Mucosa of rectum (tissue), 2 donors: ENCODE measurements at regions not wholly inside any gene's neighbourhood (a gene's known extent, or its start where the extent isn't known, plus 50 kb on each side); places are given as distances from the start of the nearest gene placed in this dataset.
"Not testable (repeated sequence)": the region's sequence is repeated elsewhere in the genome, so short reads cannot be mapped to it uniquely, and the experiment has no call there.

ENCODE experiments used
- H3K27ac ChIP-seq, 2 donors: one replicate each; pipeline ENCODE4 v1.7.0; 2013; ENCODE audit warnings: inconsistent platforms in 2 of 2, low read depth in 2 of 2, low read length in 2 of 2
- H3K27me3 ChIP-seq, 2 donors: one replicate each; pipeline ENCODE4 v1.7.0; 2013; ENCODE audit warnings: low read length in 2 of 2; ENCODE audit not compliant: control insufficient read depth in 2 of 2, insufficient read depth in 2 of 2
- H3K36me3 ChIP-seq, 2 donors: one replicate each; pipeline ENCODE4 v1.7.0; 2013; ENCODE audit warnings: low read length in 2 of 2; ENCODE audit not compliant: control insufficient read depth in 2 of 2, insufficient read depth in 2 of 2
- H3K4me1 ChIP-seq, 2 donors: one replicate each; pipeline ENCODE4 v1.7.0; 2013; ENCODE audit warnings: low read length in 2 of 2, mild to moderate bottlenecking in 1 of 2; ENCODE audit not compliant: control insufficient read depth in 2 of 2, insufficient read depth in 2 of 2
- H3K4me3 ChIP-seq, 2 donors: one replicate each; pipeline ENCODE4 v1.7.0; 2013; ENCODE audit warnings: low read length in 2 of 2
- H3K9ac ChIP-seq, 2 donors: one replicate each; pipeline ENCODE4 v1.7.0; 2013; ENCODE audit warnings: low read length in 2 of 2, low read depth in 1 of 2, mild to moderate bottlenecking in 1 of 2
- H3K9me3 ChIP-seq, 2 donors: one replicate each; pipeline ENCODE4 v1.7.0; 2013; ENCODE audit warnings: low read length in 2 of 2; ENCODE audit not compliant: control insufficient read depth in 2 of 2
- donor health status: healthy.
- donor health status: Normal muscosa, but diverticular disease.

GRCh38 chr16:51989637-51990230 lies 557.2 kb downstream of the TOX3 start:
- no peaks in the 10 kb centered on the region for H3K36me3 ChIP-seq
- H3K27ac ChIP-seq: no peak overlapping the region
- H3K27me3 ChIP-seq: no peaks in the 10 kb centered on the region
- H3K4me1 ChIP-seq: no peaks in the 10 kb centered on the region
- no peak overlapping the region for H3K4me3 ChIP-seq
- no peak overlapping the region for H3K9ac ChIP-seq
- no peaks in the 10 kb centered on the region for H3K9me3 ChIP-seq

GRCh38 chr16:51988977-51989376 lies 558.0 kb downstream of the TOX3 start:
- H3K9ac ChIP-seq: no peak overlapping the region
- no peak overlapping the region for H3K27ac ChIP-seq
- H3K4me3 ChIP-seq: no peak overlapping the region
- no peaks in the 10 kb centered on the region for H3K27me3 ChIP-seq
- H3K9me3 ChIP-seq: no peaks in the 10 kb centered on the region
- no peaks in the 10 kb centered on the region for H3K4me1 ChIP-seq
- H3K36me3 ChIP-seq: no peaks in the 10 kb centered on the region

- Histone ChIP-seq H3K27me3 (no peaks in the 10 kb centered on the region), H3K4me3 (no peak overlapping the region), H3K27ac (no peak overlapping the region), H3K4me1 (no peaks in the 10 kb centered on the region), H3K9me3 (no peaks in the 10 kb centered on the region), H3K36me3 (no peaks in the 10 kb centered on the region), H3K9ac (no peak overlapping the region)
These were observed 559.4 kb downstream of the TOX3 start for GRCh38 chr16:51987519-51987918.

- Histone ChIP-seq H3K4me3 (no peak overlapping the region), H3K9me3 (no peaks in the 10 kb centered on the region), H3K4me1 (no peaks in the 10 kb centered on the region), H3K27me3 (no peaks in the 10 kb centered on the region), H3K27ac (no peak overlapping the region), H3K9ac (no peak overlapping the region), H3K36me3 (no peaks in the 10 kb centered on the region)
These were observed 560.2 kb downstream of the TOX3 start for GRCh38 chr16:51986717-51987116.

GRCh38 chr16:51986301-51986700 lies 560.6 kb downstream of the TOX3 start:
- Histone ChIP-seq H3K9me3 (no peaks in the 10 kb centered on the region), H3K27me3 (no peaks in the 10 kb centered on the region), H3K27ac (no peak overlapping the region)

GRCh38 chr16:51985126-51985525 lies 561.8 kb downstream of the TOX3 start:
- H3K27me3 ChIP-seq: no peaks in the 10 kb centered on the region
- no peaks in the 10 kb centered on the region for H3K4me1 ChIP-seq
- H3K27ac ChIP-seq: no peak overlapping the region
- H3K9me3 ChIP-seq: no peaks in the 10 kb centered on the region
- no peak overlapping the region for H3K4me3 ChIP-seq
- H3K9ac ChIP-seq: no peak overlapping the region
- no peaks in the 10 kb centered on the region for H3K36me3 ChIP-seq

More at GRCh38 chr16:51986301-51986700, 560.6 kb downstream of the TOX3 start:
- Histone ChIP-seq H3K4me1 (no peaks in the 10 kb centered on the region), H3K4me3 (no peak overlapping the region), H3K36me3 (no peaks in the 10 kb centered on the region), H3K9ac (no peak overlapping the region)

- Histone ChIP-seq H3K4me3 (no peak overlapping the region), H3K4me1 (no peaks in the 10 kb centered on the region), H3K9me3 (no peaks in the 10 kb centered on the region), H3K36me3 (no peaks in the 10 kb centered on the region), H3K27me3 (no peaks in the 10 kb centered on the region), H3K27ac (no peak overlapping the region), H3K9ac (no peak overlapping the region)
These were observed 562.5 kb downstream of the TOX3 start for GRCh38 chr16:51984395-51984794.

- Histone ChIP-seq H3K4me1 (no peaks in the 10 kb centered on the region), H3K27me3 (no peaks in the 10 kb centered on the region), H3K4me3 (no peak overlapping the region), H3K9ac (no peak overlapping the region), H3K36me3 (no peaks in the 10 kb centered on the region), H3K9me3 (no peaks in the 10 kb centered on the region), H3K27ac (no peak overlapping the region)
These were observed 563.9 kb downstream of the TOX3 start for GRCh38 chr16:51982715-51983680.

GRCh38 chr16:51981725-51982124 lies 565.2 kb downstream of the TOX3 start:
- no peak overlapping the region for H3K27ac ChIP-seq
- H3K27me3 ChIP-seq: no peaks in the 10 kb centered on the region

GRCh38 chr16:51977506-51977905 lies 569.4 kb downstream of the TOX3 start:
- H3K27ac ChIP-seq, H3K36me3 ChIP-seq, H3K27me3 ChIP-seq, H3K9me3 ChIP-seq, H3K4me1 ChIP-seq, H3K9ac ChIP-seq, H3K4me3 ChIP-seq: not testable (repeated sequence)

More at GRCh38 chr16:51981725-51982124, 565.2 kb downstream of the TOX3 start:
- H3K36me3 ChIP-seq: no peaks in the 10 kb centered on the region
- H3K4me1 ChIP-seq: no peaks in the 10 kb centered on the region
- H3K4me3 ChIP-seq: no peak overlapping the region
- H3K9me3 ChIP-seq: no peaks in the 10 kb centered on the region
- no peak overlapping the region for H3K9ac ChIP-seq
